ENCODE measurements at regions not wholly inside any gene's neighbourhood (a gene's known extent, or its start where the extent isn't known, plus 50 kb on each side); places are given as distances from the start of the nearest gene placed in this dataset.

GRCh38 chr16:13528691-13529090, 391.3 kb upstream of the ERCC4 start:
- no peaks in the 10 kb centered on the region for H3K36me3 ChIP-seq (ENCODE audit: control insufficient read depth, insufficient read depth, low read length)
- H3K27me3 ChIP-seq (replicated peaks; ENCODE audit: control insufficient read depth, insufficient read depth, low read length), result no peaks in the 10 kb centered on the region
- H3K4me3 ChIP-seq (replicated peaks; ENCODE audit: low read depth, low read length), result no peak overlapping the region
- DNase-seq (ENCODE audit: extremely low read depth, insufficient read length), result no peak
- no peak for TF ChIP-seq CTCF (IDR thresholded peaks at IDR 0.05; ENCODE audit: insufficient read depth, low read length, poor library complexity, severe bottlenecking)

GRCh38 chr16:13529193-13529982, 390.6 kb upstream of the ERCC4 start:
- no peak for TF ChIP-seq CTCF (IDR thresholded peaks at IDR 0.05; ENCODE audit: insufficient read depth, low read length, poor library complexity, severe bottlenecking)
- Histone ChIP-seq H3K27me3 (replicated peaks; ENCODE audit: control insufficient read depth, insufficient read depth, low read length) (no peaks in the 10 kb centered on the region), H3K36me3 (ENCODE audit: control insufficient read depth, insufficient read depth, low read length) (no peaks in the 10 kb centered on the region), H3K4me3 (replicated peaks; ENCODE audit: low read depth, low read length) (no peak overlapping the region)
- DNase-seq (ENCODE audit: extremely low read depth, insufficient read length), result no peak

- no peaks in the 10 kb centered on the region for H3K36me3 ChIP-seq (ENCODE audit: control insufficient read depth, insufficient read depth, low read length)
- no peak for DNase-seq (ENCODE audit: extremely low read depth, insufficient read length)
- no peak for TF ChIP-seq CTCF (IDR thresholded peaks at IDR 0.05; ENCODE audit: insufficient read depth, low read length, poor library complexity, severe bottlenecking)
- no peak overlapping the region for H3K4me3 ChIP-seq (replicated peaks; ENCODE audit: low read depth, low read length)
- H3K27me3 ChIP-seq (replicated peaks; ENCODE audit: control insufficient read depth, insufficient read depth, low read length), result no peaks in the 10 kb centered on the region; the same call in 1 of the 2 replicates
These were observed 379.2 kb upstream of the ERCC4 start for GRCh38 chr16:13540771-13541170.

GRCh38 chr16:13542284-13542683, 377.7 kb upstream of the ERCC4 start:
- no peak overlapping the region for H3K4me3 ChIP-seq (replicated peaks; ENCODE audit: low read depth, low read length)
- TF ChIP-seq CTCF (IDR thresholded peaks at IDR 0.05; ENCODE audit: insufficient read depth, low read length, poor library complexity, severe bottlenecking), result no peak
- no peak for DNase-seq (ENCODE audit: extremely low read depth, insufficient read length)
- no peaks in the 10 kb centered on the region for H3K36me3 ChIP-seq (ENCODE audit: control insufficient read depth, insufficient read depth, low read length)
- H3K27me3 ChIP-seq (replicated peaks; ENCODE audit: control insufficient read depth, insufficient read depth, low read length), result no peaks in the 10 kb centered on the region; the same call in 1 of the 2 replicates

- H3K36me3 ChIP-seq (ENCODE audit: control insufficient read depth, insufficient read depth, low read length), result no peaks in the 10 kb centered on the region
- H3K27me3 ChIP-seq (replicated peaks; ENCODE audit: control insufficient read depth, insufficient read depth, low read length), result no peaks in the 10 kb centered on the region; the same call in 1 of the 2 replicates
- DNase-seq (ENCODE audit: extremely low read depth, insufficient read length), result no peak
- H3K4me3 ChIP-seq (replicated peaks; ENCODE audit: low read depth, low read length), result no peak overlapping the region
- no peak for TF ChIP-seq CTCF (IDR thresholded peaks at IDR 0.05; ENCODE audit: insufficient read depth, low read length, poor library complexity, severe bottlenecking)
These were observed 376.1 kb upstream of the ERCC4 start for GRCh38 chr16:13543850-13544249.
